SK-N-SH (cell line): ENCODE measurements at regions not wholly inside any gene's neighbourhood (a gene's known extent, or its start where the extent isn't known, plus 50 kb on each side); places are given as distances from the start of the nearest gene placed in this dataset.

ENCODE experiments used
- CTCF ChIA-PET: fragments of 300-600, 350-600 bp; formaldehyde crosslinking; extraction: SDS; loops from one replicate; lab custom pipeline; 2021; lab: Yijun Ruan, JAX
- POLR2A ChIA-PET: fragments of 350-600 bp; sonication (Branson Sonifier 250); formaldehyde crosslinking; extraction: SDS; loops from one replicate; lab custom pipeline; 2020; ENCODE audit warnings: antibody characterized with exemption, inconsistent platforms; lab: Yijun Ruan, JAX
- DNase-seq: peaks from one replicate; pipeline ENCODE4 v3.0.0; 2012
- H2AFZ ChIP-seq: fragments of 200-600 bp; sonication (generic); 2 replicates; pipeline ENCODE4 v1.8.1; 2016; ENCODE audit warnings: antibody characterized with exemption, mild to moderate bottlenecking, low read depth
- H3F3A ChIP-seq: fragments of 200-600 bp; sonication (generic); replicated peaks from 2 replicates; pipeline ENCODE3; 2016; ENCODE audit warnings: antibody characterized with exemption, mild to moderate bottlenecking; ENCODE audit not compliant: insufficient read depth
- H3K27ac ChIP-seq, 2 experiments: fragments of 200-500 bp in 1 of 2; fragments of 200-600 bp in 1 of 2; sonication (Bioruptor generic) in 1 of 2; sonication (generic), shearing (Covaris generic) in 1 of 2; 2 replicates each; pipeline versions ENCODE4 v1.5.1 to v1.6.1; 2014 to 2016; ENCODE audit warnings: low read depth in 2 of 2, inconsistent platforms in 1 of 2, low read length in 1 of 2, mild to moderate bottlenecking in 1 of 2, mixed read lengths in 1 of 2
- H3K27me3 ChIP-seq: fragments of 200-600 bp; sonication (generic), shearing (Covaris generic); 2 replicates; pipeline ENCODE4 v1.6.1; 2016; ENCODE audit warnings: mixed run types; ENCODE audit not compliant: insufficient read depth
- H3K36me3 ChIP-seq, 2 experiments: fragments of 200-500 bp in 1 of 2; fragments of 200-600 bp in 1 of 2; sonication (Bioruptor generic) in 1 of 2; sonication (generic) in 1 of 2; replicated peaks in 1 of 2; 2 replicates each; pipeline versions ENCODE3 to v1.5.1; 2014 to 2016; ENCODE audit warnings: low read length in 1 of 2, mild to moderate bottlenecking in 1 of 2; ENCODE audit not compliant: insufficient read depth in 2 of 2, control insufficient read depth in 1 of 2
- H3K4me1 ChIP-seq, 2 experiments: fragments of 200-500 bp in 1 of 2; fragments of 200-600 bp in 1 of 2; sonication (Bioruptor generic) in 1 of 2; sonication (generic), shearing (Covaris generic) in 1 of 2; 2 replicates each; pipeline versions ENCODE4 v1.5.1 to v1.6.1; 2014 to 2016; ENCODE audit warnings: low read depth in 1 of 2, low read length in 1 of 2, mixed run types in 1 of 2; ENCODE audit not compliant: insufficient read depth in 2 of 2, control insufficient read depth in 1 of 2
- H3K4me2 ChIP-seq: fragments of 200-600 bp; sonication (generic), shearing (Covaris generic); 2 replicates; pipeline ENCODE4 v1.6.1; 2017; ENCODE audit warnings: mixed run types
- H3K4me3 ChIP-seq, 2 experiments: fragments of 200-500 bp in 1 of 2; fragments of 200-600 bp in 1 of 2; sonication (Bioruptor generic) in 1 of 2; sonication (generic), shearing (Covaris generic) in 1 of 2; 2 replicates each; pipeline versions ENCODE4 v1.5.1 to v1.8.1; 2014 to 2016; ENCODE audit warnings: low read depth in 2 of 2, inconsistent platforms in 1 of 2, low read length in 1 of 2, mild to moderate bottlenecking in 1 of 2, mixed read lengths in 1 of 2, moderate library complexity in 1 of 2
- H3K79me2 ChIP-seq: fragments of 200-600 bp; sonication (generic); 2 replicates; pipeline ENCODE4 v1.8.1; 2017; ENCODE audit warnings: mild to moderate bottlenecking; ENCODE audit not compliant: insufficient read depth
- H3K9ac ChIP-seq: fragments of 200-600 bp; sonication (generic); 2 replicates; pipeline ENCODE4 v1.6.1; 2017; ENCODE audit warnings: mixed run types
- H3K9me2 ChIP-seq: fragments of 200-600 bp; sonication (generic); 2 replicates; pipeline ENCODE4 v1.6.1; 2017; ENCODE audit warnings: mixed run types
- H3K9me3 ChIP-seq: fragments of 200-600 bp; sonication (generic); 2 replicates; pipeline ENCODE4 v1.6.1; 2017; ENCODE audit warnings: mixed run types, mild to moderate bottlenecking, moderate library complexity
- H4K20me1 ChIP-seq: fragments of 200-600 bp; sonication (generic); 2 replicates; pipeline ENCODE4 v1.6.1; 2017; ENCODE audit warnings: mild to moderate bottlenecking, mixed run types; ENCODE audit not compliant: insufficient read depth
- ELF1 ChIP-seq: IDR thresholded peaks from 2 replicates; pipeline ENCODE4 v1.4.0; 2012
- EP300 ChIP-seq, 2 experiments: IDR thresholded peaks; 2 replicates each; pipeline versions ENCODE4 v1.4.0 to v1.6.1; 2012; ENCODE audit warnings: borderline replicate concordance in 1 of 2, low read depth in 1 of 2, low read length in 1 of 2
- EZH2phosphoT487 ChIP-seq: fragments of 200-600 bp; sonication (generic); IDR thresholded peaks from 2 replicates; pipeline ENCODE4 v1.6.1; 2017; ENCODE audit warnings: low read depth, mixed run types, mild to moderate bottlenecking, antibody characterized with exemption, moderate library complexity, borderline replicate concordance
- FOSL2 ChIP-seq: IDR thresholded peaks from 2 replicates; pipeline ENCODE4 v1.4.0; 2012; ENCODE audit warnings: low read depth, mild to moderate bottlenecking, moderate library complexity, borderline replicate concordance
- FOXJ3 ChIP-seq: sonication (generic); formaldehyde crosslinking; IDR thresholded peaks from 2 replicates; pipeline ENCODE4 v1.5.1; 2020; ENCODE audit warnings: mild to moderate bottlenecking, missing genetic modification reagents
- FOXM1 ChIP-seq: IDR thresholded peaks from 2 replicates; pipeline ENCODE4 v1.4.0; 2012; ENCODE audit warnings: low read depth, mild to moderate bottlenecking
- MEF2A ChIP-seq: IDR thresholded peaks from 2 replicates; pipeline ENCODE4 v1.4.0; 2012; ENCODE audit warnings: low read depth, borderline replicate concordance
- RCOR1 ChIP-seq: fragments of 150-350 bp; IDR thresholded peaks from 2 replicates; pipeline ENCODE4 v1.6.1; 2017; ENCODE audit warnings: antibody characterized with exemption, low read length
- REST ChIP-seq: IDR thresholded peaks from 2 replicates; pipeline ENCODE4 v1.6.1; 2012; ENCODE audit warnings: mild to moderate bottlenecking, low read depth, low read length, moderate library complexity
- RFX5 ChIP-seq: IDR thresholded peaks from 2 replicates; pipeline ENCODE4 v1.6.1; 2012; ENCODE audit warnings: mild to moderate bottlenecking, improper control_type of control experiment, low read length
- RXRA ChIP-seq: IDR thresholded peaks from 2 replicates; pipeline ENCODE4 v1.4.0; 2012; ENCODE audit warnings: low read depth, mild to moderate bottlenecking, borderline replicate concordance
- SIN3A ChIP-seq: IDR thresholded peaks from 2 replicates; pipeline ENCODE4 v1.6.1; 2012; ENCODE audit warnings: low read depth, mild to moderate bottlenecking, low read length, moderate library complexity, borderline replicate concordance
- TEAD4 ChIP-seq: IDR thresholded peaks from 2 replicates; pipeline ENCODE4 v1.4.0; 2012; ENCODE audit warnings: mild to moderate bottlenecking, borderline replicate concordance; ENCODE audit not compliant: insufficient read depth
- WGBS: methylation state at CpG from one replicate; pipeline ENCODE4 v1.1.6; 2017; ENCODE audit warnings: low lambda C conversion rate; 5-methylcytosine and 5-hydroxymethylcytosine counted together
- TF ChIP-seq, protein P1 (sequence below): fragments of 200-600 bp; sonication (generic); IDR thresholded peaks from 2 replicates; pipeline ENCODE4 v1.6.1; 2017; ENCODE audit warnings: antibody characterized with exemption, mild to moderate bottlenecking, moderate library complexity
- TF ChIP-seq, protein P2 (sequence below): IDR thresholded peaks from 2 replicates; pipeline ENCODE4 v1.4.0; 2012; ENCODE audit warnings: low read depth
- TF ChIP-seq, protein P3 (sequence below): fragments of 150-350 bp; IDR thresholded peaks from 2 replicates; pipeline ENCODE4 v1.6.1; 2016; ENCODE audit warnings: mild to moderate bottlenecking, low read depth, low read length

DNA sequence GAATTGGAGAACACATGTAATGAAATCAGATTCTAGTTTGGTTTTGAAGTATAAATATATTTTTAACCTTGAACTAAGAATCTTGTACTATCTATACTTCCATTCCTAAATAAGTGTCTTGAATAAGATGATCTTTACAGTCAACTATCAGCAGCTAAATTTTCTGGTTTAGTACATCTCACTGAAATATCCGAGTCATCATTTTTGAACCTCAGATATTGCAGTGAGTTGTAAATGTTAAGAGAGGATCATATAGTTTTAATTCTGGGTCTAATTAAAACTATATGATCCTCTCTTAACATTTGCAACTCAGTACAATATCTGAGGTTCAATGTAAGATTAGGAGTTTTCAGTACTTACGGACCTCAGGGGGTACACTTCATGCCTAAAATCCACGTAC lies 768.8 kb upstream of the ADAMTS5 start:
- Histone ChIP-seq H3K4me1 (no peaks in the 10 kb centered on the region), H3K4me3 (no peak overlapping the region), H2AFZ (no peak overlapping the region), H3K9me3 (no peaks in the 10 kb centered on the region), H3K9me2 (no peaks in the 10 kb centered on the region), H3K27ac (no peak overlapping the region), H3K27me3 (no peaks in the 10 kb centered on the region), H3K36me3 (no peaks in the 10 kb centered on the region), H3K79me2 (no peaks in the 10 kb centered on the region), H3F3A (no peaks in the 10 kb centered on the region), H3K4me2 (no peak overlapping the region), H4K20me1 (no peaks in the 10 kb centered on the region), H3K9ac (no peak overlapping the region)
- 84% methylated on average over 3 of the region's 3 CpGs for WGBS
- no peak for TF ChIP-seq RCOR1
- no peak for TF ChIP-seq TEAD4
- TF ChIP-seq EZH2phosphoT487 = no peak
- no peak for TF ChIP-seq FOXM1
- TF ChIP-seq FOSL2 = no peak
- ChIA-PET POLR2A (no interaction called here), CTCF (no interaction called here)
- DNase-seq = no peak

DNA sequence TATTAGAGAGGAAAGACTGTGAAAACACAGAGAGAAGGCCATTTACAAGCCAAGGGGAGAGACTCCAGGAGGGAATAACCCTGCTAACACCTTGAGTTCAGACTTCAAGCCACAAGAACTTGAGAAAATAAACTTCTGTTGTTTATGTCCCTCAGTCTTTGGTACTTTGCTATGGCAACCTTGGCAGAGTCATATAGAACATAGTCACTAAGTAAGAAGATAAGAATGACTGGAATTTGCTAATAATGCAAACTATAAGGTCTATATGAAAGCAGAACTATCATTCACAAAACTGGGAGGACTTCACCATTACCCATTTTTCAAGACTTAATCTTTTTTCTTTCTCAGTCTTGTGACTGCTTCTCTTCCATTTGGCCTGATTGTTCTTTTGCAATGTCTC lies 767.3 kb upstream of the ADAMTS5 start:
- POLR2A ChIA-PET = no interaction called here
- DNase-seq = no peak
- H3K9ac ChIP-seq = no peak overlapping the region
- no peak overlapping the region for H3K27ac ChIP-seq
- CTCF ChIA-PET = interaction anchor here (0.6 kb wide), 1 partner anchor 1020 kb away, joined by 3 read pairs; no protein-coding TSS in a partner anchor
- H2AFZ ChIP-seq = no peak overlapping the region
- no peaks in the 10 kb centered on the region for H3K79me2 ChIP-seq
- H3K4me3 ChIP-seq = no peak overlapping the region
- H3K4me1 ChIP-seq = no peaks in the 10 kb centered on the region
- H3K9me3 ChIP-seq = no peaks in the 10 kb centered on the region
- no peaks in the 10 kb centered on the region for H3K9me2 ChIP-seq
- H3K27me3 ChIP-seq = no peaks in the 10 kb centered on the region
- TF ChIP-seq FOXJ3 (CRISPR knock-in tag) = no peak
- TF ChIP-seq MEF2A = no peak
- no peak for TF ChIP-seq RFX5
- TF ChIP-seq, protein P1, sequence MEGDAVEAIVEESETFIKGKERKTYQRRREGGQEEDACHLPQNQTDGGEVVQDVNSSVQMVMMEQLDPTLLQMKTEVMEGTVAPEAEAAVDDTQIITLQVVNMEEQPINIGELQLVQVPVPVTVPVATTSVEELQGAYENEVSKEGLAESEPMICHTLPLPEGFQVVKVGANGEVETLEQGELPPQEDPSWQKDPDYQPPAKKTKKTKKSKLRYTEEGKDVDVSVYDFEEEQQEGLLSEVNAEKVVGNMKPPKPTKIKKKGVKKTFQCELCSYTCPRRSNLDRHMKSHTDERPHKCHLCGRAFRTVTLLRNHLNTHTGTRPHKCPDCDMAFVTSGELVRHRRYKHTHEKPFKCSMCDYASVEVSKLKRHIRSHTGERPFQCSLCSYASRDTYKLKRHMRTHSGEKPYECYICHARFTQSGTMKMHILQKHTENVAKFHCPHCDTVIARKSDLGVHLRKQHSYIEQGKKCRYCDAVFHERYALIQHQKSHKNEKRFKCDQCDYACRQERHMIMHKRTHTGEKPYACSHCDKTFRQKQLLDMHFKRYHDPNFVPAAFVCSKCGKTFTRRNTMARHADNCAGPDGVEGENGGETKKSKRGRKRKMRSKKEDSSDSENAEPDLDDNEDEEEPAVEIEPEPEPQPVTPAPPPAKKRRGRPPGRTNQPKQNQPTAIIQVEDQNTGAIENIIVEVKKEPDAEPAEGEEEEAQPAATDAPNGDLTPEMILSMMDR = no peak
- no peak for TF ChIP-seq RXRA
- TF ChIP-seq EP300 (IDR thresholded peaks at IDR 0.05; ENCODE audit: borderline replicate concordance in 1 of 2, low read depth in 1 of 2, low read length in 1 of 2) = no peak
- TF ChIP-seq ELF1 = no peak
- TF ChIP-seq SIN3A = no peak
- TF ChIP-seq, protein P2, sequence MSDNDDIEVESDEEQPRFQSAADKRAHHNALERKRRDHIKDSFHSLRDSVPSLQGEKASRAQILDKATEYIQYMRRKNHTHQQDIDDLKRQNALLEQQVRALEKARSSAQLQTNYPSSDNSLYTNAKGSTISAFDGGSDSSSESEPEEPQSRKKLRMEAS = no peak
- TF ChIP-seq REST = no peak
- TF ChIP-seq, protein P3, sequence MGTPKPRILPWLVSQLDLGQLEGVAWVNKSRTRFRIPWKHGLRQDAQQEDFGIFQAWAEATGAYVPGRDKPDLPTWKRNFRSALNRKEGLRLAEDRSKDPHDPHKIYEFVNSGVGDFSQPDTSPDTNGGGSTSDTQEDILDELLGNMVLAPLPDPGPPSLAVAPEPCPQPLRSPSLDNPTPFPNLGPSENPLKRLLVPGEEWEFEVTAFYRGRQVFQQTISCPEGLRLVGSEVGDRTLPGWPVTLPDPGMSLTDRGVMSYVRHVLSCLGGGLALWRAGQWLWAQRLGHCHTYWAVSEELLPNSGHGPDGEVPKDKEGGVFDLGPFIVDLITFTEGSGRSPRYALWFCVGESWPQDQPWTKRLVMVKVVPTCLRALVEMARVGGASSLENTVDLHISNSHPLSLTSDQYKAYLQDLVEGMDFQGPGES = no peak
- H3F3A ChIP-seq = no peaks in the 10 kb centered on the region
- H3K36me3 ChIP-seq = peaks cover 0 to 1% of the 10 kb centered on the region in 2 experiments
- H3K4me2 ChIP-seq = no peak overlapping the region
- no peaks in the 10 kb centered on the region for H4K20me1 ChIP-seq
